ENCODE measurements at regions not wholly inside any gene's neighbourhood (a gene's known extent, or its start where the extent isn't known, plus 50 kb on each side); places are given as distances from the start of the nearest gene placed in this dataset.
"Not testable (repeated sequence)": the region's sequence is repeated elsewhere in the genome, so short reads cannot be mapped to it uniquely, and the experiment has no call there.

GRCh38 chr6:8859501-8859900 lies 424.2 kb upstream of the SLC35B3 start:
- no peak for DNase-seq (ENCODE audit: low read depth in 4 of 4, low spot score in 1 of 4)

GRCh38 chr6:8858854-8859331 lies 423.5 kb upstream of the SLC35B3 start:
- no peak for DNase-seq (ENCODE audit: low read depth in 4 of 4, low spot score in 1 of 4)

- no peak for DNase-seq (ENCODE audit: low read depth in 4 of 4, low spot score in 1 of 4)
Observed at GRCh38 chr6:8857160-8857559, 421.8 kb upstream of the SLC35B3 start.

GRCh38 chr6:8855411-8855810 lies 420.1 kb upstream of the SLC35B3 start:
- DNase-seq (ENCODE audit: low read depth in 4 of 4, low spot score in 1 of 4), result no peak

- DNase-seq (ENCODE audit: low read depth in 4 of 4, low spot score in 1 of 4), result no peak
Observed at GRCh38 chr6:8852332-8852731, 417.0 kb upstream of the SLC35B3 start.

GRCh38 chr6:8846680-8847079 lies 411.3 kb upstream of the SLC35B3 start:
- DNase-seq (ENCODE audit: low read depth in 4 of 4, low spot score in 1 of 4), result not testable (repeated sequence)

- DNase-seq (ENCODE audit: low read depth in 4 of 4, low spot score in 1 of 4), result no peak
Observed at GRCh38 chr6:8845690-8846089, 410.3 kb upstream of the SLC35B3 start.

- no peak for DNase-seq (ENCODE audit: low read depth in 4 of 4, low spot score in 1 of 4)
Observed at GRCh38 chr6:8844968-8845367, 409.6 kb upstream of the SLC35B3 start.

- no peak for DNase-seq (ENCODE audit: low read depth in 4 of 4, low spot score in 1 of 4)
Observed at GRCh38 chr6:8839626-8840025, 404.3 kb upstream of the SLC35B3 start.

GRCh38 chr6:8837343-8837742 lies 402.0 kb upstream of the SLC35B3 start:
- DNase-seq (ENCODE audit: low read depth in 4 of 4, low spot score in 1 of 4), result no peak

GRCh38 chr6:8832695-8833094 lies 397.4 kb upstream of the SLC35B3 start:
- not testable (repeated sequence) for DNase-seq (ENCODE audit: low read depth in 4 of 4, low spot score in 1 of 4)

GRCh38 chr6:8831366-8832152 lies 396.2 kb upstream of the SLC35B3 start:
- DNase-seq (ENCODE audit: low read depth in 4 of 4, low spot score in 1 of 4), result no peak

- DNase-seq (ENCODE audit: low read depth in 4 of 4, low spot score in 1 of 4), result no peak
Observed at GRCh38 chr6:8830794-8831193, 395.4 kb upstream of the SLC35B3 start.

GRCh38 chr6:8829796-8830195 lies 394.5 kb upstream of the SLC35B3 start:
- no peak for DNase-seq (ENCODE audit: low read depth in 4 of 4, low spot score in 1 of 4)

GRCh38 chr6:8829296-8829695 lies 394.0 kb upstream of the SLC35B3 start:
- no peak for DNase-seq (ENCODE audit: low read depth in 4 of 4, low spot score in 1 of 4)

GRCh38 chr6:8828376-8828775 lies 393.0 kb upstream of the SLC35B3 start:
- no peak for DNase-seq (ENCODE audit: low read depth in 4 of 4, low spot score in 1 of 4)

- DNase-seq (ENCODE audit: low read depth in 4 of 4, low spot score in 1 of 4), result no peak
Observed at GRCh38 chr6:8825726-8826125, 390.4 kb upstream of the SLC35B3 start.

- DNase-seq (ENCODE audit: low read depth in 4 of 4, low spot score in 1 of 4), result no peak
Observed at GRCh38 chr6:8821981-8822381, 386.6 kb upstream of the SLC35B3 start.

GRCh38 chr6:8820313-8820712 lies 385.0 kb upstream of the SLC35B3 start:
- DNase-seq (ENCODE audit: low read depth in 4 of 4, low spot score in 1 of 4), result no peak

GRCh38 chr6:8819446-8819845 lies 384.1 kb upstream of the SLC35B3 start:
- no peak for DNase-seq (ENCODE audit: low read depth in 4 of 4, low spot score in 1 of 4)

- no peak for DNase-seq (ENCODE audit: low read depth in 4 of 4, low spot score in 1 of 4)
Observed at GRCh38 chr6:8814440-8815000, 379.2 kb upstream of the SLC35B3 start.

GRCh38 chr6:8810325-8810724 lies 375.0 kb upstream of the SLC35B3 start:
- DNase-seq (ENCODE audit: low read depth in 4 of 4, low spot score in 1 of 4), result no peak

- no peak for DNase-seq (ENCODE audit: low read depth in 4 of 4, low spot score in 1 of 4)
Observed at GRCh38 chr6:8809662-8810061, 374.3 kb upstream of the SLC35B3 start.

Data from stimulated activated CD4-positive, alpha-beta T cell treated with anti-CD3 and anti-CD28 coated beads, Interleukin-1b, Interleukin-23, amount 100 ng/mL, for 24 hours (primary cell).